K562 (cell line): ENCODE measurements at regions not wholly inside any gene's neighbourhood (a gene's known extent, or its start where the extent isn't known, plus 50 kb on each side); places are given as distances from the start of the nearest gene placed in this dataset.

ENCODE experiments used
- ATAC-seq: fragments of 200-7000 bp; cut with Tn5 transposase; 3 replicates; pipeline ENCODE4 v1.9.1; 2020; ENCODE audit warnings: moderate library complexity
- BruUV-seq: library from RNA; stranded (reverse); fragments of 400-500 nt; replicated peaks from 2 replicates; lab custom pipeline; 2021; lab: Mats Ljungman, UMichigan
- CTCF ChIA-PET: fragments of 300-600 bp; formaldehyde crosslinking; extraction: SDS; loops from one replicate; lab custom pipeline; 2021; ENCODE audit warnings: low intra/inter-chr PET ratio; lab: Yijun Ruan, JAX
- POLR2A ChIA-PET: fragments of 300-600, 350-650 bp; sonication (Branson Sonifier 250); formaldehyde crosslinking; extraction: SDS; loops from one replicate; lab custom pipeline; 2021; ENCODE audit warnings: antibody characterized with exemption, inconsistent platforms; lab: Yijun Ruan, JAX
- DNase-seq, 4 experiments: peaks; one replicate each; pipeline versions ENCODE4 v3.0.0 to v3.0.0-alpha.2; 2011 to 2018; ENCODE audit warnings: low spot score in 3 of 4, mixed read lengths in 3 of 4; ENCODE audit errors: extremely low read depth in 1 of 4
- FAIRE-seq: peaks from 2 replicates; lab custom pipeline; 2011; peaks lifted over from hg19 to GRCh38; lab: Jason Lieb, UNC
- H2AFZ ChIP-seq: 2 replicates; pipeline ENCODE4 v1.6.0; 2011; ENCODE audit warnings: low read depth, low read length, control low read depth, inconsistent platforms
- H3K27ac ChIP-seq: fragments of 200-600 bp; 3 replicates; pipeline ENCODE4 v1.8.0; 2011; ENCODE audit warnings: low read depth, mild to moderate bottlenecking, control low read depth, inconsistent platforms, low read length, moderate library complexity, mixed read lengths; ENCODE audit errors: extremely low read depth
- H3K27me3 ChIP-seq, 2 experiments: fragments of 300-600 bp in 1 of 2; 2 replicates in 1 of 2; 3 replicates in 1 of 2; pipeline versions ENCODE4 v1.6.0 to v1.8.0; 2011; ENCODE audit warnings: inconsistent platforms in 2 of 2, low read length in 2 of 2, mild to moderate bottlenecking in 1 of 2, mixed read lengths in 1 of 2, moderate library complexity in 1 of 2; ENCODE audit not compliant: control insufficient read depth in 2 of 2, insufficient read depth in 2 of 2
- H3K36me3 ChIP-seq: fragments of 300-600 bp; 3 replicates; pipeline ENCODE4 v1.8.0; 2011; ENCODE audit warnings: mild to moderate bottlenecking, low read length, inconsistent platforms; ENCODE audit not compliant: control insufficient read depth, insufficient read depth
- H3K4me1 ChIP-seq, 2 experiments: fragments of 200-600 bp in 1 of 2; replicated peaks in 1 of 2; 2 replicates in 1 of 2; 3 replicates in 1 of 2; pipeline versions ENCODE4 v1.5.1 to v1.8.0; 2011; ENCODE audit warnings: inconsistent platforms in 2 of 2, low read length in 2 of 2, mild to moderate bottlenecking in 1 of 2, mixed read lengths in 1 of 2, moderate library complexity in 1 of 2; ENCODE audit not compliant: control insufficient read depth in 2 of 2, insufficient read depth in 2 of 2
- H3K4me2 ChIP-seq: 2 replicates; pipeline ENCODE4 v1.6.1; 2011; ENCODE audit warnings: low read length, control low read depth, inconsistent platforms, mixed read lengths; ENCODE audit not compliant: insufficient read depth
- H3K4me3 ChIP-seq: fragments of 200-600 bp; sonication (generic), shearing (Covaris generic); 2 replicates; pipeline ENCODE4 v1.5.1; 2016; ENCODE audit warnings: control low read depth, inconsistent platforms
- H3K79me2 ChIP-seq: fragments of 200-600 bp; 3 replicates; pipeline ENCODE4 v1.8.0; 2011; ENCODE audit warnings: low read length, inconsistent platforms; ENCODE audit not compliant: control insufficient read depth, insufficient read depth
- H3K9ac ChIP-seq, 2 experiments: 2 replicates each; pipeline versions ENCODE4 v1.6.0 to v1.6.1; 2011; ENCODE audit warnings: low read depth in 2 of 2, low read length in 2 of 2, control low read depth in 1 of 2, inconsistent platforms in 1 of 2, mild to moderate bottlenecking in 1 of 2, mixed read lengths in 1 of 2; ENCODE audit not compliant: insufficient read depth in 1 of 2
- H3K9me1 ChIP-seq: one replicate; pipeline ENCODE4 v1.6.0; 2011; ENCODE audit warnings: inconsistent platforms, mild to moderate bottlenecking, low read length, moderate library complexity; ENCODE audit not compliant: control insufficient read depth, insufficient read depth
- H3K9me3 ChIP-seq: replicated peaks from 2 replicates; pipeline ENCODE4 v1.5.1; 2011; ENCODE audit warnings: low read depth, low read length, inconsistent platforms; ENCODE audit not compliant: control insufficient read depth, insufficient read depth
- H4K20me1 ChIP-seq: replicated peaks from 2 replicates; pipeline ENCODE4 v1.6.1; 2011; ENCODE audit warnings: low read length, inconsistent platforms, mixed read lengths; ENCODE audit not compliant: control insufficient read depth, insufficient read depth
- ATF1 ChIP-seq, 2 experiments: fragments of 450-650 bp in 1 of 2; IDR thresholded peaks; 2 replicates each; pipeline ENCODE4 v1.6.1; 2016; ENCODE audit warnings: missing compliant biosample characterization in 1 of 2, missing genetic modification characterization in 1 of 2
- CAMTA2 ChIP-seq: fragments of 250-450 bp; sonication (Bioruptor Pico); conservative IDR thresholded peaks from 2 replicates; pipeline ENCODE4 v1.5.1; 2022
- CC2D1A ChIP-seq: fragments of 450-650 bp; IDR thresholded peaks from 2 replicates; pipeline ENCODE4 v1.6.1; 2017; ENCODE audit warnings: mild to moderate bottlenecking
- HDAC6 ChIP-seq: IDR thresholded peaks from 2 replicates; pipeline ENCODE4 v1.6.1; 2012; ENCODE audit warnings: low read depth, mild to moderate bottlenecking, control low read depth, inconsistent platforms, low read length, moderate library complexity
- HNRNPL ChIP-seq: fragments of 200-400 bp; formaldehyde crosslinking; IDR thresholded peaks from 2 replicates; pipeline ENCODE4 v1.6.1; 2017; ENCODE audit warnings: low read depth, mild to moderate bottlenecking, low read length
- PTRF ChIP-seq: fragments of 450-650 bp; IDR thresholded peaks from 2 replicates; pipeline ENCODE4 v1.6.1; 2016; ENCODE audit warnings: mild to moderate bottlenecking, missing genetic modification characterization, missing compliant biosample characterization
- RNF2 ChIP-seq: sonication (generic); IDR thresholded peaks from 2 replicates; pipeline ENCODE4 v1.6.1; 2016
- SNIP1 ChIP-seq: fragments of 450-650 bp; IDR thresholded peaks from 2 replicates; pipeline ENCODE4 v1.7.1; 2017; ENCODE audit warnings: low read depth, mild to moderate bottlenecking
- SRSF1 ChIP-seq: fragments of 200-400 bp; formaldehyde crosslinking; IDR thresholded peaks from 2 replicates; pipeline ENCODE4 v1.6.1; 2017; ENCODE audit warnings: mild to moderate bottlenecking, low read depth, low read length, moderate library complexity
- ZBTB2 ChIP-seq: fragments of 450-650 bp; IDR thresholded peaks from 2 replicates; pipeline ENCODE4 v1.6.1; 2016; ENCODE audit warnings: antibody characterized with exemption
- ZNF318 ChIP-seq, 2 experiments: fragments of 450-650 bp; IDR thresholded peaks; 2 replicates each; pipeline ENCODE4 v1.6.1; 2016; ENCODE audit warnings: mild to moderate bottlenecking in 2 of 2, borderline replicate concordance in 1 of 2, low read depth in 1 of 2, moderate library complexity in 1 of 2
- ZNF76 ChIP-seq: fragments of 250-450 bp; sonication (Bioruptor Pico); IDR thresholded peaks from 2 replicates; pipeline ENCODE4 v1.4.0; 2020; ENCODE audit warnings: mild to moderate bottlenecking, moderate library complexity, borderline replicate concordance
- in situ Hi-C: fragments of 300-500 bp; cut with MboI; formaldehyde crosslinking; loops from 4 replicates; pipeline ENCODE4 v1.15.0; 2018; ENCODE audit warnings: inconsistent platforms, mixed read lengths
- intact Hi-C: fragments of 100-400 bp; cut with micrococcal nuclease; formaldehyde crosslinking; loops from 2 replicates; pipeline ENCODE4 v1.14.2; 2022

GRCh38 chr7:120216947-120217346, 56.0 kb upstream of the KCND2 start (continued):
- TF ChIP-seq ZNF318 (IDR thresholded peaks at IDR 0.05; ENCODE audit: borderline replicate concordance in 1 of 2, low read depth in 1 of 2) (no peak), ATF1 (CRISPR knock-in tag; IDR thresholded peaks at IDR 0.05) (no peak), ATF1 (tag; IDR thresholded peaks at IDR 0.05) (no peak)

GRCh38 chr7:120218712-120219111, 54.3 kb upstream of the KCND2 start:
- no peak for FAIRE-seq
- in situ Hi-C loops = no loop called here
- Histone ChIP-seq H3K27ac (no peak overlapping the region), H3K9me1 (no peaks in the 10 kb centered on the region), H3K4me3 (no peak overlapping the region), H3K9me3 (no peaks in the 10 kb centered on the region), H2AFZ (no peak overlapping the region), H3K27me3 (no peaks in the 10 kb centered on the region), H3K36me3 (no peaks in the 10 kb centered on the region), H3K9ac (no peak overlapping the region), H3K79me2 (no peaks in the 10 kb centered on the region), H4K20me1 (no peaks in the 10 kb centered on the region), H3K4me1 (no peaks in the 10 kb centered on the region), H3K4me2 (no peak overlapping the region)
- no peak for TF ChIP-seq SRSF1
- TF ChIP-seq RNF2 = no peak
- TF ChIP-seq ZBTB2 = no peak
- TF ChIP-seq HDAC6 = no peak
- TF ChIP-seq ZNF76 (CRISPR knock-in tag) = no peak
- no peak for TF ChIP-seq HNRNPL
- TF ChIP-seq CC2D1A = no peak
- no peak for TF ChIP-seq PTRF
- TF ChIP-seq SNIP1 = no peak
- TF ChIP-seq CAMTA2 = no peak
- no peak for DNase-seq
- BruUV-seq = no TSS peak
- intact Hi-C loops = no loop called here
- ChIA-PET POLR2A (no interaction called here), CTCF (no interaction called here)
- no peak for ATAC-seq
